H1 (cell line): ENCODE measurements at regions not wholly inside any gene's neighbourhood (a gene's known extent, or its start where the extent isn't known, plus 50 kb on each side); places are given as distances from the start of the nearest gene placed in this dataset.

Experiments
- CTCF ChIA-PET: fragments of 300-600 bp; sonication (Branson Sonifier 250); formaldehyde crosslinking; loops from one replicate; lab custom pipeline; 2021; ENCODE audit not compliant: partially characterized antibody; lab: Charles Lee
- POLR2A ChIA-PET: fragments of 300-600 bp; sonication (Branson Sonifier 250); formaldehyde crosslinking; loops from one replicate; lab custom pipeline; 2021; ENCODE audit warnings: inconsistent platforms; ENCODE audit not compliant: partially characterized antibody; lab: Charles Lee
- DNase-seq, 2 experiments: peaks; one replicate each; pipeline versions ENCODE4 v3.0.0 to v3.0.0-alpha.2; 2010 to 2022; ENCODE audit warnings: low spot score in 2 of 2, low read depth in 1 of 2, mixed read lengths in 1 of 2
- FAIRE-seq: peaks from 2 replicates; lab custom pipeline; 2011; peaks lifted over from hg19 to GRCh38; lab: Jason Lieb, UNC
- H2AFZ ChIP-seq: 2 replicates; pipeline ENCODE4 v1.8.1; 2012; ENCODE audit warnings: low read length, inconsistent platforms
- H2AK5ac ChIP-seq: 2 replicates; pipeline ENCODE4 v1.6.1; 2013; ENCODE audit warnings: low read depth, low read length
- H2BK120ac ChIP-seq: replicated peaks from 2 replicates; pipeline ENCODE3; 2013; ENCODE audit warnings: low read depth, low read length, inconsistent platforms
- H2BK12ac ChIP-seq: 2 replicates; pipeline ENCODE4 v1.6.1; 2013; ENCODE audit warnings: low read depth, low read length
- H2BK15ac ChIP-seq: 2 replicates; pipeline ENCODE4 v1.6.1; 2013; ENCODE audit warnings: low read length
- H2BK20ac ChIP-seq: 2 replicates; pipeline ENCODE4 v1.6.1; 2013; ENCODE audit warnings: low read length
- H2BK5ac ChIP-seq: 2 replicates; pipeline ENCODE4 v1.6.1; 2013; ENCODE audit warnings: low read depth, low read length
- H3K14ac ChIP-seq: 2 replicates; pipeline ENCODE4 v1.6.1; 2013; ENCODE audit warnings: inconsistent platforms; ENCODE audit not compliant: insufficient read length
- H3K18ac ChIP-seq: 2 replicates; pipeline ENCODE4 v1.6.1; 2013; ENCODE audit warnings: low read length; ENCODE audit errors: extremely low read depth
- H3K23ac ChIP-seq: 2 replicates; pipeline ENCODE4 v1.6.1; 2013; ENCODE audit warnings: inconsistent platforms; ENCODE audit not compliant: insufficient read length
- H3K23me2 ChIP-seq: 2 replicates; pipeline ENCODE4 v1.6.1; 2013; ENCODE audit warnings: low read depth, low read length
- H3K27ac ChIP-seq: 2 replicates; pipeline ENCODE4 v1.6.1; 2011; ENCODE audit warnings: low read depth, low read length, inconsistent platforms
- H3K27me3 ChIP-seq, 4 experiments: replicated peaks in 1 of 4; 1 replicate in 1 of 4; 2 replicates in 3 of 4; pipeline versions ENCODE4 v1.6.1 to v1.8.1; 2011 to 2013; ENCODE audit warnings: low read length in 3 of 4, mild to moderate bottlenecking in 3 of 4, inconsistent platforms in 2 of 4, mixed read lengths in 2 of 4, moderate library complexity in 1 of 4; ENCODE audit not compliant: control insufficient read depth in 3 of 4, insufficient read depth in 3 of 4; ENCODE audit errors: extremely low read depth in 1 of 4
- H3K36me3 ChIP-seq, 4 experiments: 2 replicates each; pipeline versions ENCODE4 v1.6.1 to v1.8.1; 2011 to 2013; ENCODE audit warnings: mild to moderate bottlenecking in 4 of 4, low read length in 3 of 4, moderate library complexity in 2 of 4, control low read depth in 1 of 4, inconsistent platforms in 1 of 4; ENCODE audit not compliant: insufficient read depth in 4 of 4, control insufficient read depth in 2 of 4
- H3K4ac ChIP-seq: replicated peaks from 2 replicates; pipeline ENCODE3; 2013; ENCODE audit warnings: low read length, low read depth, mixed read lengths, inconsistent platforms; ENCODE audit not compliant: insufficient read length
- H3K4me1 ChIP-seq, 4 experiments: replicated peaks in 1 of 4; 1 replicate in 1 of 4; 2 replicates in 3 of 4; pipeline versions ENCODE4 v1.6.1 to v1.8.1; 2011 to 2013; ENCODE audit warnings: low read length in 3 of 4, inconsistent platforms in 2 of 4, mixed read lengths in 1 of 4; ENCODE audit not compliant: insufficient read depth in 4 of 4, control insufficient read depth in 3 of 4
- H3K4me2 ChIP-seq, 2 experiments: 2 replicates each; pipeline versions ENCODE4 v1.6.1 to v1.8.1; 2011 to 2013; ENCODE audit warnings: low read depth in 2 of 2, low read length in 2 of 2, control low read depth in 1 of 2, inconsistent platforms in 1 of 2, mild to moderate bottlenecking in 1 of 2; ENCODE audit not compliant: insufficient read depth in 1 of 2
- H3K4me3 ChIP-seq, 4 experiments: fragments of 200-600, 300-600 bp in 1 of 4; sonication (generic), shearing (Covaris generic), sonication (Bioruptor Twin) in 1 of 4; 2 replicates each; pipeline versions ENCODE4 v1.5.1 to v1.8.1; 2011 to 2016; ENCODE audit warnings: low read length in 4 of 4, low read depth in 3 of 4, control low read depth in 2 of 4, inconsistent platforms in 2 of 4, mild to moderate bottlenecking in 2 of 4, mixed read lengths in 1 of 4, moderate library complexity in 1 of 4; ENCODE audit not compliant: insufficient read depth in 2 of 4; ENCODE audit errors: extremely low read depth in 1 of 4
- H3K56ac ChIP-seq: replicated peaks from 2 replicates; pipeline ENCODE3; 2013; ENCODE audit warnings: low read depth, mild to moderate bottlenecking, mixed read lengths, low read length, inconsistent platforms; ENCODE audit not compliant: insufficient read length
- H3K79me1 ChIP-seq: 2 replicates; pipeline ENCODE4 v1.6.1; 2013; ENCODE audit warnings: low read depth, low read length, control low read depth
- H3K79me2 ChIP-seq, 2 experiments: 2 replicates each; pipeline versions ENCODE4 v1.6.1 to v1.8.1; 2012 to 2013; ENCODE audit warnings: low read length in 2 of 2, mild to moderate bottlenecking in 2 of 2, inconsistent platforms in 1 of 2; ENCODE audit not compliant: insufficient read depth in 2 of 2, control insufficient read depth in 1 of 2
- H3K9ac ChIP-seq, 4 experiments: replicated peaks in 1 of 4; 1 replicate in 1 of 4; 2 replicates in 3 of 4; pipeline versions ENCODE4 v1.6.1 to v1.8.1; 2011 to 2013; ENCODE audit warnings: low read depth in 3 of 4, low read length in 3 of 4, control low read depth in 2 of 4, mild to moderate bottlenecking in 2 of 4, moderate library complexity in 2 of 4, inconsistent platforms in 1 of 4; ENCODE audit errors: extremely low read depth in 1 of 4
- H3K9me3 ChIP-seq, 2 experiments: 2 replicates each; pipeline versions ENCODE4 v1.6.1 to v1.8.1; 2012 to 2013; ENCODE audit warnings: mild to moderate bottlenecking in 2 of 2, moderate library complexity in 2 of 2, control low read depth in 1 of 2, inconsistent platforms in 1 of 2, low read depth in 1 of 2, low read length in 1 of 2, mixed read lengths in 1 of 2; ENCODE audit not compliant: insufficient read depth in 2 of 2
- H4K20me1 ChIP-seq, 2 experiments: replicated peaks in 1 of 2; 2 replicates each; pipeline versions ENCODE3 to v1.8.1; 2011 to 2013; ENCODE audit warnings: inconsistent platforms in 2 of 2, low read length in 2 of 2, mild to moderate bottlenecking in 1 of 2; ENCODE audit not compliant: insufficient read depth in 2 of 2, control insufficient read depth in 1 of 2
- H4K5ac ChIP-seq: 2 replicates; pipeline ENCODE4 v1.6.1; 2013; ENCODE audit warnings: low read length, low read depth, mixed read lengths, inconsistent platforms; ENCODE audit not compliant: insufficient read length
- H4K8ac ChIP-seq: 2 replicates; pipeline ENCODE4 v1.8.0; 2013; ENCODE audit warnings: mild to moderate bottlenecking, moderate library complexity, low read length, inconsistent platforms; ENCODE audit not compliant: insufficient read depth; ENCODE audit errors: extremely low read depth
- H4K91ac ChIP-seq: replicated peaks from 2 replicates; pipeline ENCODE3; 2013; ENCODE audit warnings: low read length, mixed read lengths, inconsistent platforms; ENCODE audit not compliant: insufficient read length
- BRCA1 ChIP-seq: IDR thresholded peaks from 2 replicates; pipeline ENCODE4 v1.6.1; 2012; ENCODE audit warnings: low read depth, low read length, improper control_type of control experiment
- JUN ChIP-seq: IDR thresholded peaks from 2 replicates; pipeline ENCODE4 v1.6.1; 2011; ENCODE audit warnings: low read depth, mild to moderate bottlenecking, improper control_type of control experiment, low read length
- MAFK ChIP-seq: IDR thresholded peaks from 2 replicates; pipeline ENCODE4 v1.6.1; 2012; ENCODE audit warnings: low read depth, mild to moderate bottlenecking, improper control_type of control experiment, low read length
- NRF1 ChIP-seq: IDR thresholded peaks from 2 replicates; pipeline ENCODE4 v1.6.1; 2011; ENCODE audit warnings: mild to moderate bottlenecking, low read depth, low read length, improper control_type of control experiment
- TAF7 ChIP-seq: optimal IDR thresholded peaks from 2 replicates; pipeline ENCODE3; 2011; ENCODE audit warnings: low read depth, mild to moderate bottlenecking, inconsistent platforms, low read length, moderate library complexity, borderline replicate concordance
- TBP ChIP-seq: IDR thresholded peaks from 2 replicates; pipeline ENCODE4 v1.6.1; 2011; ENCODE audit warnings: low read depth, low read length, improper control_type of control experiment
- WGBS, 2 experiments: shearing (Covaris generic) in 1 of 2; methylation state at CpG; one replicate each; pipeline versions ENCODE4 v1.1.6 to v1.1.7; 2013 to 2015; ENCODE audit warnings: low lambda C conversion rate in 2 of 2, mixed read lengths in 2 of 2, inconsistent platforms in 1 of 2, low coverage in 1 of 2, missing lambda C conversion rate in 1 of 2; ENCODE audit not compliant: insufficient replicate concordance in 2 of 2, insufficient coverage in 1 of 2, insufficient read length in 1 of 2; ENCODE audit errors: extremely low coverage in 1 of 2, missing lambda C conversion rate in 1 of 2; 5-methylcytosine and 5-hydroxymethylcytosine counted together

GRCh38 chr2:180571559-180571958, 408.8 kb upstream of the UBE2E3 start:
- H3K23ac ChIP-seq = no peak overlapping the region
- no peak overlapping the region for H3K4me3 ChIP-seq
- no peak overlapping the region for H2AFZ ChIP-seq
- H3K14ac ChIP-seq = no peak overlapping the region
- H2BK15ac ChIP-seq = no peak overlapping the region
- H3K27me3 ChIP-seq = no peaks in the 10 kb centered on the region
- no peak for FAIRE-seq
- DNase-seq = no peak
- CTCF ChIA-PET = no interaction called here
- TF ChIP-seq NRF1 (no peak), TAF7 (no peak), JUN (no peak), BRCA1 (no peak), MAFK (no peak), TBP (no peak)
- H2AK5ac ChIP-seq = no peak overlapping the region
- no peak overlapping the region for H3K27ac ChIP-seq
- H3K23me2 ChIP-seq = no peaks in the 10 kb centered on the region
- H3K79me2 ChIP-seq = no peaks in the 10 kb centered on the region
- no peaks in the 10 kb centered on the region for H3K36me3 ChIP-seq
- no peak overlapping the region for H3K18ac ChIP-seq
- H3K56ac ChIP-seq = no peak overlapping the region
- no peak overlapping the region for H4K8ac ChIP-seq
- no peak overlapping the region for H3K9ac ChIP-seq
- H2BK12ac ChIP-seq = no peak overlapping the region
- no peak overlapping the region for H2BK5ac ChIP-seq
- no peaks in the 10 kb centered on the region for H3K79me1 ChIP-seq
- POLR2A ChIA-PET = no interaction called here
- no peaks in the 10 kb centered on the region for H3K9me3 ChIP-seq
- WGBS, 2 experiments = 85% methylated on average over 2 of the region's 2 CpGs; no CpG with 5 or more reads in 1 of the 2 experiments
- no peaks in the 10 kb centered on the region for H3K4me1 ChIP-seq
- no peak overlapping the region for H3K4ac ChIP-seq
- no peaks in the 10 kb centered on the region for H4K20me1 ChIP-seq
- no peak overlapping the region for H4K91ac ChIP-seq
- no peak overlapping the region for H3K4me2 ChIP-seq
- no peak overlapping the region for H2BK120ac ChIP-seq
- H2BK20ac ChIP-seq = no peak overlapping the region
- H4K5ac ChIP-seq = no peak overlapping the region
